ENCODE measurements at regions not wholly inside any gene's neighbourhood (a gene's known extent, or its start where the extent isn't known, plus 50 kb on each side); places are given as distances from the start of the nearest gene placed in this dataset.

- no peak for DNase-seq (ENCODE audit: low spot score)
- in situ Hi-C loops (cut with MboI; ENCODE audit: low sequenced_read_pairs, unreplicated experiment): no loop called here
- TF ChIP-seq, protein P1, sequence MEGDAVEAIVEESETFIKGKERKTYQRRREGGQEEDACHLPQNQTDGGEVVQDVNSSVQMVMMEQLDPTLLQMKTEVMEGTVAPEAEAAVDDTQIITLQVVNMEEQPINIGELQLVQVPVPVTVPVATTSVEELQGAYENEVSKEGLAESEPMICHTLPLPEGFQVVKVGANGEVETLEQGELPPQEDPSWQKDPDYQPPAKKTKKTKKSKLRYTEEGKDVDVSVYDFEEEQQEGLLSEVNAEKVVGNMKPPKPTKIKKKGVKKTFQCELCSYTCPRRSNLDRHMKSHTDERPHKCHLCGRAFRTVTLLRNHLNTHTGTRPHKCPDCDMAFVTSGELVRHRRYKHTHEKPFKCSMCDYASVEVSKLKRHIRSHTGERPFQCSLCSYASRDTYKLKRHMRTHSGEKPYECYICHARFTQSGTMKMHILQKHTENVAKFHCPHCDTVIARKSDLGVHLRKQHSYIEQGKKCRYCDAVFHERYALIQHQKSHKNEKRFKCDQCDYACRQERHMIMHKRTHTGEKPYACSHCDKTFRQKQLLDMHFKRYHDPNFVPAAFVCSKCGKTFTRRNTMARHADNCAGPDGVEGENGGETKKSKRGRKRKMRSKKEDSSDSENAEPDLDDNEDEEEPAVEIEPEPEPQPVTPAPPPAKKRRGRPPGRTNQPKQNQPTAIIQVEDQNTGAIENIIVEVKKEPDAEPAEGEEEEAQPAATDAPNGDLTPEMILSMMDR (IDR thresholded peaks at IDR 0.05; ENCODE audit: borderline replicate concordance, control extremely low read depth, extremely low read depth, insufficient read depth, missing control alignments): no peak
Observed at GRCh38 chr20:39532205-39532604, 570.1 kb downstream of the DHX35 start.

GRCh38 chr20:39528436-39528835 lies 566.3 kb downstream of the DHX35 start:
- in situ Hi-C loops (cut with MboI; ENCODE audit: low sequenced_read_pairs, unreplicated experiment): no loop called here
- no peak for DNase-seq (ENCODE audit: low spot score)
- TF ChIP-seq, protein P1 (IDR thresholded peaks at IDR 0.05; ENCODE audit: borderline replicate concordance, control extremely low read depth, extremely low read depth, insufficient read depth, missing control alignments): no peak

GRCh38 chr20:39524371-39524911 lies 562.3 kb downstream of the DHX35 start:
- in situ Hi-C loops (cut with MboI; ENCODE audit: low sequenced_read_pairs, unreplicated experiment): no loop called here
- no peak for DNase-seq (ENCODE audit: low spot score)
- TF ChIP-seq, protein P1 (IDR thresholded peaks at IDR 0.05; ENCODE audit: borderline replicate concordance, control extremely low read depth, extremely low read depth, insufficient read depth, missing control alignments): no peak

- in situ Hi-C loops (cut with MboI; ENCODE audit: low sequenced_read_pairs, unreplicated experiment): no loop called here
- DNase-seq (ENCODE audit: low spot score): no peak
- TF ChIP-seq, protein P1 (IDR thresholded peaks at IDR 0.05; ENCODE audit: borderline replicate concordance, control extremely low read depth, extremely low read depth, insufficient read depth, missing control alignments): no peak
Observed at GRCh38 chr20:39523405-39523804, 561.3 kb downstream of the DHX35 start.

DNA sequence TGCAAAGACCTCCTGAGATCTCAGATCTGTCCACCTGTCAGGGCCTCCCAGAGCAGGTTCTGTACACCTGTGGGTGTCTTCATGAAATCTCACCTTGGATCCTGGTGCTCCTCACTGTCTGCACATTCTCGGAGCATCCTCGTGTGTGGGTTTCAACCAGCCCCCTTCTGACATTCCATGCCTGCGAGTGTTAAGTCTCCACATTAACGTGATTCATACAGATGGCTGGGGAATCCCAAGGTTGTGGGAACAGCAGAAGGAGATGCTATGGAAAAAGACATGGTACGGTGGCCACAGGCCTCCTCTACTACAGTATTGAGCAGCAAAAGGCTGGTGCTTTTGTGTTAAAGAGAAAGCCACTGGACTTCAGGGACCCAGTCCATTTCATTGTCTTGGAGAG lies 556.5 kb downstream of the DHX35 start:
- in situ Hi-C loops (cut with MboI; ENCODE audit: low sequenced_read_pairs, unreplicated experiment): no loop called here
- TF ChIP-seq, protein P1 (IDR thresholded peaks at IDR 0.05; ENCODE audit: borderline replicate concordance, control extremely low read depth, extremely low read depth, insufficient read depth, missing control alignments): no peak
- no peak for DNase-seq (ENCODE audit: low spot score)

DNA sequence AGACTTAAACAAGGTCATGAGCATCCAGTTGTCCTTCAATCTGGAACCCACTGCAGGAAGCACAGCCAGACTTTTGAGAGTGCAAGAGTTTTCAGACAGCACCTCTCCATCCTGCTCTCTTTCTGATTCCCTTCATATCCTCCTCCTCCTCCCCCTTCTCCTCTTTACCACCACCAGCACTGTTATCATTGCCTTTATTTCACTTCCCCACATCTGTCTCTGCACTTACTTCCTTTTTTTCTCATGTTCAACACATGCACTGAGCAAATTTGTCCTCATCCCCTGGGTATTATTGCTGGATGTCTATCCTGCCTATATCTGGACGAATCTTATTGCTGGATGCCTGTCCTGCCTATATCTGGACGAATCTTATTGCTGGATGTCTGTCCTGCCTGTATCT lies 554.8 kb downstream of the DHX35 start:
- TF ChIP-seq, protein P1 (IDR thresholded peaks at IDR 0.05; ENCODE audit: borderline replicate concordance, control extremely low read depth, extremely low read depth, insufficient read depth, missing control alignments): no peak
- DNase-seq (ENCODE audit: low spot score): no peak
- in situ Hi-C loops (cut with MboI; ENCODE audit: low sequenced_read_pairs, unreplicated experiment): no loop called here

DNA sequence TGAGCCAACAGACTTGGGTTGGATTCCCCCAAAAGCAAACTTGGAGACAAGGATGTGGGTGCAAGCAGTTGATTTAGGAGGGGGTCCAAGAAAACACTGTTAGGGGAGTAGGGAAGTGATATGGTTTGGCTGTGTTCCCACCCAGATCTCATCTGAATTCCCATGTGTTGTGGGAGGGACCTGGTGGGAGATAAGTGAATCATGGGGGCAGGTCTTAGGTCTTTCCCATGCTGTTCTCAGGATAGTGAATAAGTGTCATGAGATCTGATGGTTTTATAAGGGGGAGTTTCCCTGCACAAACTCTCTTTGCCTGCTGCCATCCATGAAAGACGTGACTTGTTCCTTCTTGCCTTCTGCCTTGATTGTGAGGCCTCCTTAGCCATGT lies 542.6 kb downstream of the DHX35 start:
- TF ChIP-seq, protein P1 (IDR thresholded peaks at IDR 0.05; ENCODE audit: borderline replicate concordance, control extremely low read depth, extremely low read depth, insufficient read depth, missing control alignments): no peak
- DNase-seq (ENCODE audit: low spot score): no peak
- in situ Hi-C loops (cut with MboI; ENCODE audit: low sequenced_read_pairs, unreplicated experiment): no loop called here
